ENCODE measurements at regions not wholly inside any gene's neighbourhood (a gene's known extent, or its start where the extent isn't known, plus 50 kb on each side); places are given as distances from the start of the nearest gene placed in this dataset.

- Histone ChIP-seq H3K36me3 (ENCODE audit: control insufficient read depth, insufficient read depth, low read length) (no peaks in the 10 kb centered on the region), H3K27me3 (ENCODE audit: control insufficient read depth, insufficient read depth, low read length) (no peaks in the 10 kb centered on the region), H3K4me3 (ENCODE audit: low read depth, low read length) (no peak overlapping the region)
- no peak for TF ChIP-seq CTCF (IDR thresholded peaks at IDR 0.05; ENCODE audit: insufficient read depth, low read length, poor library complexity, severe bottlenecking)
- no peak for DNase-seq (ENCODE audit: low read depth)
Measured at GRCh38 chr3:193798051-193798450, 205.0 kb downstream of the OPA1 start.

- H3K36me3 ChIP-seq (ENCODE audit: control insufficient read depth, insufficient read depth, low read length): no peaks in the 10 kb centered on the region
- DNase-seq (ENCODE audit: low read depth): no peak
- no peaks in the 10 kb centered on the region for H3K27me3 ChIP-seq (ENCODE audit: control insufficient read depth, insufficient read depth, low read length)
- no peak overlapping the region for H3K4me3 ChIP-seq (ENCODE audit: low read depth, low read length)
- no peak for TF ChIP-seq CTCF (IDR thresholded peaks at IDR 0.05; ENCODE audit: insufficient read depth, low read length, poor library complexity, severe bottlenecking)
Measured at GRCh38 chr3:193800138-193801043, 207.4 kb downstream of the OPA1 start.

GRCh38 chr3:193801097-193801496, 208.1 kb downstream of the OPA1 start:
- no peak for DNase-seq (ENCODE audit: low read depth)
- Histone ChIP-seq H3K27me3 (ENCODE audit: control insufficient read depth, insufficient read depth, low read length) (no peaks in the 10 kb centered on the region), H3K4me3 (ENCODE audit: low read depth, low read length) (no peak overlapping the region), H3K36me3 (ENCODE audit: control insufficient read depth, insufficient read depth, low read length) (no peaks in the 10 kb centered on the region)
- no peak for TF ChIP-seq CTCF (IDR thresholded peaks at IDR 0.05; ENCODE audit: insufficient read depth, low read length, poor library complexity, severe bottlenecking)

- Histone ChIP-seq H3K4me3 (ENCODE audit: low read depth, low read length) (no peak overlapping the region), H3K27me3 (ENCODE audit: control insufficient read depth, insufficient read depth, low read length) (no peaks in the 10 kb centered on the region), H3K36me3 (ENCODE audit: control insufficient read depth, insufficient read depth, low read length) (no peaks in the 10 kb centered on the region)
- no peak for TF ChIP-seq CTCF (IDR thresholded peaks at IDR 0.05; ENCODE audit: insufficient read depth, low read length, poor library complexity, severe bottlenecking)
- DNase-seq (ENCODE audit: low read depth): no peak
Measured at GRCh38 chr3:193803288-193803687, 210.3 kb downstream of the OPA1 start.

- no peak for TF ChIP-seq CTCF (IDR thresholded peaks at IDR 0.05; ENCODE audit: insufficient read depth, low read length, poor library complexity, severe bottlenecking)
- DNase-seq (ENCODE audit: low read depth): peak; percentile 97
- no peaks in the 10 kb centered on the region for H3K27me3 ChIP-seq (ENCODE audit: control insufficient read depth, insufficient read depth, low read length)
- no peaks in the 10 kb centered on the region for H3K36me3 ChIP-seq (ENCODE audit: control insufficient read depth, insufficient read depth, low read length)
- H3K4me3 ChIP-seq (ENCODE audit: low read depth, low read length): no peak overlapping the region
Measured at GRCh38 chr3:193805448-193805847, 212.4 kb downstream of the OPA1 start.

GRCh38 chr3:193808317-193808716, 215.3 kb downstream of the OPA1 start:
- H3K4me3 ChIP-seq (ENCODE audit: low read depth, low read length): no peak overlapping the region

More at GRCh38 chr3:193808317-193808716, 215.3 kb downstream of the OPA1 start:
- TF ChIP-seq CTCF (IDR thresholded peaks at IDR 0.05; ENCODE audit: insufficient read depth, low read length, poor library complexity, severe bottlenecking): no peak
- no peak for DNase-seq (ENCODE audit: low read depth)
- H3K27me3 ChIP-seq (ENCODE audit: control insufficient read depth, insufficient read depth, low read length): no peaks in the 10 kb centered on the region
- no peaks in the 10 kb centered on the region for H3K36me3 ChIP-seq (ENCODE audit: control insufficient read depth, insufficient read depth, low read length)
